Keratinocyte (primary cell): ENCODE measurements at regions not wholly inside any gene's neighbourhood (a gene's known extent, or its start where the extent isn't known, plus 50 kb on each side); places are given as distances from the start of the nearest gene placed in this dataset.

Source experiments
- EZH2 ChIP-seq: IDR thresholded peaks from one replicate; pipeline ENCODE4 v1.6.1; 2012; ENCODE audit warnings: inconsistent platforms, mild to moderate bottlenecking, low read length, moderate library complexity
- TF ChIP-seq, protein P1 (sequence below), 3 experiments: IDR thresholded peaks in 1 of 3; conservative IDR thresholded peaks in 1 of 3; optimal IDR thresholded peaks in 1 of 3; 2 replicates in 2 of 3; 3 replicates in 1 of 3; pipeline versions ENCODE3 to v1.5.1; 2011; ENCODE audit warnings: low read length in 3 of 3, mild to moderate bottlenecking in 3 of 3, moderate library complexity in 2 of 3, control low read depth in 1 of 3, inconsistent platforms in 1 of 3; ENCODE audit not compliant: insufficient read depth in 2 of 3; ENCODE audit errors: extremely low read depth in 1 of 3

DNA sequence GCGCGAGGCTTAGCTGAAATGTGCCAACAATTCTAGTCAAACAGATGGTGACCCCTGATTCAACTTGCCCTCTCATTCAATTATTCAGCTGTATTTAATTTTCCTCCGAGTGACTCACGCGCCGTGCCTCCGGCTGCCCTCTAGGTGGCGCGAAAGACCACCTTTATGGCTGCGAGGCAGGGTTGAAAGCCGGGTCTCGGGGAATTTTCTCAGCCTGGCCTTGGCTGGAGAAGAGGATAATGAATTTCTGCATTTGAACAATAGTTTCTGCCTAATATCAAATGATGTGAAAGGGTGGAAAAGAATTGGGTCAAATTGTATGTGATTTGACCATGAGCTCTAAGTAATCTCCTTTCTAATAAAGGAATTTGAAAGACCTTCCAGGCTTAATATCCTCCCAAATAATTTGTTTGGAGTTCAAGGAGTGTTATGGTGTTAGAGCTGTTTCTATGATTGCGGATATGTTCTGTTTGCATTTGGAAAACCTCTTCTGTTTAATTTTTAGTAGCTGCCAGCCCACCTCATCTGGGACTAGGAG lies 310.9 kb downstream of the ZNF536 start:
- TF ChIP-seq, protein P1, sequence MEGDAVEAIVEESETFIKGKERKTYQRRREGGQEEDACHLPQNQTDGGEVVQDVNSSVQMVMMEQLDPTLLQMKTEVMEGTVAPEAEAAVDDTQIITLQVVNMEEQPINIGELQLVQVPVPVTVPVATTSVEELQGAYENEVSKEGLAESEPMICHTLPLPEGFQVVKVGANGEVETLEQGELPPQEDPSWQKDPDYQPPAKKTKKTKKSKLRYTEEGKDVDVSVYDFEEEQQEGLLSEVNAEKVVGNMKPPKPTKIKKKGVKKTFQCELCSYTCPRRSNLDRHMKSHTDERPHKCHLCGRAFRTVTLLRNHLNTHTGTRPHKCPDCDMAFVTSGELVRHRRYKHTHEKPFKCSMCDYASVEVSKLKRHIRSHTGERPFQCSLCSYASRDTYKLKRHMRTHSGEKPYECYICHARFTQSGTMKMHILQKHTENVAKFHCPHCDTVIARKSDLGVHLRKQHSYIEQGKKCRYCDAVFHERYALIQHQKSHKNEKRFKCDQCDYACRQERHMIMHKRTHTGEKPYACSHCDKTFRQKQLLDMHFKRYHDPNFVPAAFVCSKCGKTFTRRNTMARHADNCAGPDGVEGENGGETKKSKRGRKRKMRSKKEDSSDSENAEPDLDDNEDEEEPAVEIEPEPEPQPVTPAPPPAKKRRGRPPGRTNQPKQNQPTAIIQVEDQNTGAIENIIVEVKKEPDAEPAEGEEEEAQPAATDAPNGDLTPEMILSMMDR (optimal IDR thresholded peaks at IDR 0.05 in 1 of 3, IDR thresholded peaks at IDR 0.05 in 1 of 3, conservative IDR thresholded peaks at IDR 0.05 in 1 of 3; ENCODE audit: extremely low read depth in 1 of 3, insufficient read depth in 2 of 3, low read length in 3 of 3), result peak; percentile 77 to 91 (median 88)
- no peak for TF ChIP-seq EZH2
